ENCODE measurements at regions not wholly inside any gene's neighbourhood (a gene's known extent, or its start where the extent isn't known, plus 50 kb on each side); places are given as distances from the start of the nearest gene placed in this dataset.

DNA sequence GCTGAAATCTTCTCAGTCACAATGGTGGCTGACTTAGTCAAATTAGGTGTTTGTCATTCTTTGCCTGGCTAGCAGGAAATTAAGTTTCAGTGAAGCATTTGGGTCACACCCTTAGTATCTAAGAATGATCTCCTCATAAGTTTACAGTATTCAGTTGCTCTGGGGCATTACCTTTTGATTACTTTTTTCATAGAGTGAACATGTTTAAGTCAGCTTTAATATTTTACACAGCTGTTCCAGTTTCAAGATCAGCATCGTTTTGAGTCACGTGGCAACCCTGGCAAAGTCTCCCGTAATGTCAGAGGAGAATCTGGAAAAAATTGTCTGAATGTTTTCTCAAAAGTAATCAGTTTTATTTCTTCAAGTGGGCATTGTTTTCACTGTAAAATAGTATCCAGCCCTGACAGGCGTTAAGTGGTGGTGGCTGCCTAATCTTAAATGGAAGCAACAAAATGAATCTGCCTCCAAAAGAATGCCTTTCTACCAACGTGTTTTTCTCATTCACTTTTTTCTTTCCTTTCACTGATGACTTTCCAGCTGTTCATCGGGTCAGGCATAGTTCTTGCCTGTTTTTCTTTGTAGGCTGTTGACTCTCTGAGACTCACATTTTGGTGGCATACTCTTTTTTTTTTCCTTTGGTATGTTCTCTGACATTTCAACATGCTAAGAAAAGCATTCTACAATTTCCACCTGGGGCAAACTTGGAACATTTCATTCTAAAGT, 319.6 kb upstream of the TCF4 start:
- Histone ChIP-seq H3K14ac (ENCODE audit: insufficient read length) (no peak overlapping the region), H3K9ac (replicated peaks in 1 of 4; ENCODE audit: extremely low read depth in 1 of 4, low read depth in 3 of 4, low read length in 3 of 4) (no peak overlapping the region), H4K5ac (ENCODE audit: insufficient read length, low read depth, low read length) (no peak overlapping the region), H2BK15ac (ENCODE audit: low read length) (no peak overlapping the region), H3K27ac (ENCODE audit: low read depth, low read length) (no peak overlapping the region), H2BK5ac (ENCODE audit: low read depth, low read length) (no peak overlapping the region), H3K36me3 (ENCODE audit: control insufficient read depth in 2 of 4, insufficient read depth in 4 of 4, low read length in 3 of 4) (no peaks in the 10 kb centered on the region), H3K79me1 (ENCODE audit: low read depth, low read length) (no peaks in the 10 kb centered on the region), H3K9me3 (ENCODE audit: insufficient read depth in 2 of 2, low read depth in 1 of 2, low read length in 1 of 2) (no peaks in the 10 kb centered on the region), H3K79me2 (ENCODE audit: control insufficient read depth in 1 of 2, insufficient read depth in 2 of 2, low read length in 2 of 2) (no peaks in the 10 kb centered on the region), H3K23ac (ENCODE audit: insufficient read length) (no peak overlapping the region), H2AFZ (ENCODE audit: low read length) (no peak overlapping the region), H2AK5ac (ENCODE audit: low read depth, low read length) (no peak overlapping the region), H4K20me1 (replicated peaks in 1 of 2; ENCODE audit: control insufficient read depth in 1 of 2, insufficient read depth in 2 of 2, low read length in 2 of 2) (no peaks in the 10 kb centered on the region), H3K4me2 (ENCODE audit: insufficient read depth in 1 of 2, low read depth in 2 of 2, low read length in 2 of 2) (no peak overlapping the region), H2BK20ac (ENCODE audit: low read length) (no peak overlapping the region), H2BK120ac (replicated peaks; ENCODE audit: low read depth, low read length) (no peak overlapping the region), H3K4me1 (replicated peaks in 1 of 4; ENCODE audit: control insufficient read depth in 3 of 4, insufficient read depth in 4 of 4, low read length in 3 of 4) (peaks cover 0 to 3% (median 0%) of the 10 kb centered on the region in 4 experiments; a peak in 1 of 7 replicates), H3K4ac (replicated peaks; ENCODE audit: insufficient read length, low read depth, low read length) (no peak overlapping the region), H3K23me2 (ENCODE audit: low read depth, low read length) (no peaks in the 10 kb centered on the region), H4K8ac (ENCODE audit: extremely low read depth, insufficient read depth, low read length) (no peak overlapping the region), H3K27me3 (replicated peaks in 1 of 4; ENCODE audit: control insufficient read depth in 3 of 4, extremely low read depth in 1 of 4, insufficient read depth in 3 of 4, low read length in 3 of 4) (no peaks in the 10 kb centered on the region), H3K4me3 (ENCODE audit: extremely low read depth in 1 of 4, insufficient read depth in 2 of 4, low read depth in 3 of 4, low read length in 4 of 4) (no peak overlapping the region), H2BK12ac (ENCODE audit: low read depth, low read length) (no peak overlapping the region), H3K18ac (ENCODE audit: extremely low read depth, low read length) (no peak overlapping the region), H3K56ac (replicated peaks; ENCODE audit: insufficient read length, low read depth, low read length) (no peak overlapping the region), H4K91ac (replicated peaks; ENCODE audit: insufficient read length, low read length) (no peak overlapping the region)
- FAIRE-seq: no peak
- WGBS, 2 experiments (ENCODE audit: extremely low coverage in 1 of 2, insufficient coverage in 1 of 2, insufficient read length in 1 of 2, insufficient replicate concordance in 2 of 2, low coverage in 1 of 2, low lambda C conversion rate in 2 of 2, missing lambda C conversion rate in 1 of 2): 83% methylated on average over 6 of the region's 6 CpGs; no CpG with 5 or more reads in 1 of the 2 experiments
- ChIA-PET CTCF (ENCODE audit: partially characterized antibody) (interaction anchor here (0.8 to 2.1 kb wide), 6 partner anchors 8 to 668 kb away, joined by 3 to 7 read pairs (median 3); no protein-coding TSS in a partner anchor), POLR2A (ENCODE audit: partially characterized antibody) (interaction anchor here (0.6 to 1.6 kb wide), 2 partner anchors 14 to 114 kb away, joined by 3 to 6 read pairs; no protein-coding TSS in a partner anchor)
- TF ChIP-seq SUZ12 (IDR thresholded peaks at IDR 0.05; ENCODE audit: low read length) (no peak), GABPA (IDR thresholded peaks at IDR 0.05; ENCODE audit: borderline replicate concordance, insufficient read depth, low read length) (no peak), SIRT6 (IDR thresholded peaks at IDR 0.05; ENCODE audit: low read length) (no peak), SRF (IDR thresholded peaks at IDR 0.05; ENCODE audit: low read depth, low read length) (no peak)
- TF ChIP-seq, protein P1, sequence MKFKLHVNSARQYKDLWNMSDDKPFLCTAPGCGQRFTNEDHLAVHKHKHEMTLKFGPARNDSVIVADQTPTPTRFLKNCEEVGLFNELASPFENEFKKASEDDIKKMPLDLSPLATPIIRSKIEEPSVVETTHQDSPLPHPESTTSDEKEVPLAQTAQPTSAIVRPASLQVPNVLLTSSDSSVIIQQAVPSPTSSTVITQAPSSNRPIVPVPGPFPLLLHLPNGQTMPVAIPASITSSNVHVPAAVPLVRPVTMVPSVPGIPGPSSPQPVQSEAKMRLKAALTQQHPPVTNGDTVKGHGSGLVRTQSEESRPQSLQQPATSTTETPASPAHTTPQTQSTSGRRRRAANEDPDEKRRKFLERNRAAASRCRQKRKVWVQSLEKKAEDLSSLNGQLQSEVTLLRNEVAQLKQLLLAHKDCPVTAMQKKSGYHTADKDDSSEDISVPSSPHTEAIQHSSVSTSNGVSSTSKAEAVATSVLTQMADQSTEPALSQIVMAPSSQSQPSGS (IDR thresholded peaks at IDR 0.05; ENCODE audit: low read length): no peak
- no peak for DNase-seq (ENCODE audit: low read depth in 1 of 2, low spot score in 2 of 2)

Measured in H1 (cell line).